Nephron progenitor cell (in vitro differentiated cells): ENCODE measurements at regions not wholly inside any gene's neighbourhood (a gene's known extent, or its start where the extent isn't known, plus 50 kb on each side); places are given as distances from the start of the nearest gene placed in this dataset.
"Not testable (repeated sequence)": the region's sequence is repeated elsewhere in the genome, so short reads cannot be mapped to it uniquely, and the experiment has no call there.

Experiments
- DNase-seq: peaks from one replicate; pipeline ENCODE4 v3.0.0; 2021
- H3K27ac Mint-ChIP-seq: 2 replicates; pipeline ENCODE4 v1.8.0; 2021; ENCODE audit warnings: mild to moderate bottlenecking, moderate library complexity, mixed read lengths
- H3K27me3 Mint-ChIP-seq: 2 replicates; pipeline ENCODE4 v1.8.0; 2021; ENCODE audit warnings: mild to moderate bottlenecking, low read depth, mixed read lengths; ENCODE audit not compliant: poor library complexity
- H3K36me3 Mint-ChIP-seq: 2 replicates; pipeline ENCODE4 v1.8.0; 2021; ENCODE audit warnings: low read depth, mixed read lengths
- H3K4me1 Mint-ChIP-seq: 2 replicates; pipeline ENCODE4 v1.8.0; 2021; ENCODE audit warnings: mixed read lengths
- H3K4me3 Mint-ChIP-seq: 2 replicates; pipeline ENCODE4 v1.8.0; 2021; ENCODE audit warnings: mild to moderate bottlenecking, moderate library complexity, mixed read lengths
- H3K9me3 Mint-ChIP-seq: 2 replicates; pipeline ENCODE4 v1.8.0; 2021; ENCODE audit warnings: mild to moderate bottlenecking, moderate library complexity, mixed read lengths
- TF ChIP-seq, protein P1 (sequence below): fragments of 200-600 bp; sonication (generic); IDR thresholded peaks from 2 replicates; pipeline ENCODE4 v1.5.0; 2021; ENCODE audit warnings: antibody characterized with exemption

DNA sequence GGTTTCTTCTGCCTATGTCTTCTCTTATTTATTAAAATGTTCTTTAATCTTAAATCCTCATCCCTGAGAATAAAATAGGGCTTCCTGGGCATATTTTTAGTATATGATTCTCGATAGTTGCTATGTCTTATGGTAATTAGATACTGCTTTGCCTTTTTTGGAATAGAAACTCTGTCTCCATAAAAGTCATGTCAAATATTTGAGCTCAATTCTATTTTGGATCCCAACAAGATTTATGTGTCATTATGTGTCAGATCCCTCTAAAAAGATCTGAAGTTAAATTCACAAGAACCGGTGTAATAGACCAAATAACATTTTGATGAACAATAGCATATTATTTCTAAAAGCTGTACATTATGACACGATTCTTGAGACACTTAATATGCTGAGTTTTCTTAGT is 312.5 kb upstream of the PDE3A start:
- Mint-ChIP-seq H3K36me3 (no peaks in the 10 kb centered on the region), H3K4me3 (no peak overlapping the region), H3K4me1 (peaks cover 11% of the 10 kb centered on the region), H3K27me3 (no peaks in the 10 kb centered on the region), H3K27ac (no peak overlapping the region), H3K9me3 (peaks cover 16% of the 10 kb centered on the region)
- TF ChIP-seq, protein P1, sequence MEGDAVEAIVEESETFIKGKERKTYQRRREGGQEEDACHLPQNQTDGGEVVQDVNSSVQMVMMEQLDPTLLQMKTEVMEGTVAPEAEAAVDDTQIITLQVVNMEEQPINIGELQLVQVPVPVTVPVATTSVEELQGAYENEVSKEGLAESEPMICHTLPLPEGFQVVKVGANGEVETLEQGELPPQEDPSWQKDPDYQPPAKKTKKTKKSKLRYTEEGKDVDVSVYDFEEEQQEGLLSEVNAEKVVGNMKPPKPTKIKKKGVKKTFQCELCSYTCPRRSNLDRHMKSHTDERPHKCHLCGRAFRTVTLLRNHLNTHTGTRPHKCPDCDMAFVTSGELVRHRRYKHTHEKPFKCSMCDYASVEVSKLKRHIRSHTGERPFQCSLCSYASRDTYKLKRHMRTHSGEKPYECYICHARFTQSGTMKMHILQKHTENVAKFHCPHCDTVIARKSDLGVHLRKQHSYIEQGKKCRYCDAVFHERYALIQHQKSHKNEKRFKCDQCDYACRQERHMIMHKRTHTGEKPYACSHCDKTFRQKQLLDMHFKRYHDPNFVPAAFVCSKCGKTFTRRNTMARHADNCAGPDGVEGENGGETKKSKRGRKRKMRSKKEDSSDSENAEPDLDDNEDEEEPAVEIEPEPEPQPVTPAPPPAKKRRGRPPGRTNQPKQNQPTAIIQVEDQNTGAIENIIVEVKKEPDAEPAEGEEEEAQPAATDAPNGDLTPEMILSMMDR: no peak
- DNase-seq: no peak

DNA sequence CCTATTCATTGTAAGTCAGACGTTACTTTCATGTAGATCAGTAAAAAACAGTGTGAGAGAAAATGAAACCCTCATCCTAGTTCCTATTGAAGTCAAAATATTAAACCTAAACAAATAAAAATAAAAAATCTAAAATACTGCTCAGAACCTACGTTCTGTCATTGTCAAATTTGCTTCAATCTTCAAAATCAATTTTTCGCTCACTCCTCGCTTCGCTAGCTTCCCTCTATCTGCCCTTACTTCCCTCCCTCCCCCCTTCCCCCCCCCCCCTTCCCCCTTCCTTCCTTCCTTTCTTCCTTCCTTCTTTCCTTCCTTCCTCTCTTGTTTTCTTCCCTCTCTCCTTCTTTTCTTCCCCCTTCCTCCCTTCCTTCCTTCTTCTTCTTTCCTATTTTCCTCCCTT is 310.9 kb upstream of the PDE3A start:
- Mint-ChIP-seq H3K36me3 (no peaks in the 10 kb centered on the region), H3K27ac (no peak overlapping the region), H3K9me3 (peaks cover 21% of the 10 kb centered on the region), H3K4me1 (peaks cover 11% of the 10 kb centered on the region), H3K27me3 (no peaks in the 10 kb centered on the region), H3K4me3 (no peak overlapping the region)
- TF ChIP-seq, protein P1: no peak
- DNase-seq: no peak

DNA sequence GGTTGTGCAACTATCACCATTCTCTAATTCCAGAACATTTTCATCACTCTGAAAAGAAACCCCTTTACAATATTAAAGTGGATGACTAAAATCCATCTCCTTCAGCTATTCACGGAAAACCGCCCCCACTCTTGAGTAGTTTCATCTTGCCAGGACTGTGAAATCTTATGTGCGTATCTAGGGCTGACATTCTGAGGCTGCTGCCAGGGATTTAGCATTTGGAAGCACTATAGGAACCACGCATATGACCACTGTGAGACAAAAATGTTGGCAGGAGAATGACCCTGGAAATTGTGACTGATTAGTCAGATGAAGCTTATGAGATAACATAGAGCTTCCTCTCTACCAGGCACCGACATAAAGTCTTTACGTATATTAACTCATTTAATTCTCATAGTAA is 305.2 kb upstream of the PDE3A start:
- H3K27me3 Mint-ChIP-seq: no peaks in the 10 kb centered on the region
- DNase-seq: no peak
- H3K4me3 Mint-ChIP-seq: no peak overlapping the region
- H3K36me3 Mint-ChIP-seq: no peaks in the 10 kb centered on the region
- H3K9me3 Mint-ChIP-seq: peaks cover 28% of the 10 kb centered on the region
- no peak overlapping the region for H3K27ac Mint-ChIP-seq
- TF ChIP-seq, protein P1: no peak
- no peaks in the 10 kb centered on the region for H3K4me1 Mint-ChIP-seq

DNA sequence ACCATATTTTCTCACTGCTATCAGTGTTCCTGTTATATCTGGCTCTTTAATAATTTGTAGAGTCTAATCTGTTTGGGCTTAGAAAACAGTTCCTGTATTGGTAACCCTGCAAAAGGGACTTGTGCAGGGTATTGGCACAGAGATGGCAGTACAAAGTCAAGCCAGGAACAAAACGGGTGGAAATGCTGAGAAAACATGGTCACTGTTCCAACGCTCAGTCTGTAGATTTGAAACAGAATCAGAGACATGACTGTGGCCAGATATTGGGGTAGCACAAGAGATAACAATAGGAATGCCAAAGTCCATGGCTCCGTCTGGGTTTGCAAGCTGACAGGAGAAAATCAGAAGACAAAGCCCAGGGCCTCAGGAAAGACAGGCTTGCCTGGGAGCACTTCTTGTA is 290.7 kb upstream of the PDE3A start:
- no peaks in the 10 kb centered on the region for H3K9me3 Mint-ChIP-seq
- TF ChIP-seq, protein P1: no peak
- DNase-seq: no peak
- H3K4me1 Mint-ChIP-seq: no peaks in the 10 kb centered on the region
- H3K27me3 Mint-ChIP-seq: peaks cover 3% of the 10 kb centered on the region
- no peaks in the 10 kb centered on the region for H3K36me3 Mint-ChIP-seq
- no peak overlapping the region for H3K4me3 Mint-ChIP-seq
- no peak overlapping the region for H3K27ac Mint-ChIP-seq

DNA sequence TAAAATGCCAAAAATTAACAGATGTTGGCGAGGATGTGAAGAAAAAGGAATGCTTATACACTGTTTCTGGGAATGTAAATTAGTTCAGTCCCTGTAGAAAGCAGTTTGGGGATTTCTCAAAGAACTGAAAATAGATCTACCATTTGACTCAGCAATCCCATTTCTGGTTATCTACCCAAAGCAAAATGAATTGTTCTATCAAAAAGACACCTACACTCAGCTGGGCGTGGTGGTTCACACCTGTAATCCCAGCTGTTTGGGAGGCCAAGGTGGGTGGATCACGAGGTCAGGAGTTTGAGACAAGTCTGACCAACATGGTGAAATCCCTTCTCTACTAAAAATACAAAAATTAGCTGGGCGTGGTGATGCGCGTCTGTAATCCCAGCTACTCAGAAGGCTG is 279.3 kb upstream of the PDE3A start:
- no peaks in the 10 kb centered on the region for H3K4me1 Mint-ChIP-seq
- H3K9me3 Mint-ChIP-seq: peaks cover 7% of the 10 kb centered on the region
- no peak overlapping the region for H3K27ac Mint-ChIP-seq
- H3K27me3 Mint-ChIP-seq: no peaks in the 10 kb centered on the region
- TF ChIP-seq, protein P1: no peak
- no peak overlapping the region for H3K4me3 Mint-ChIP-seq
- no peaks in the 10 kb centered on the region for H3K36me3 Mint-ChIP-seq
- no peak for DNase-seq

DNA sequence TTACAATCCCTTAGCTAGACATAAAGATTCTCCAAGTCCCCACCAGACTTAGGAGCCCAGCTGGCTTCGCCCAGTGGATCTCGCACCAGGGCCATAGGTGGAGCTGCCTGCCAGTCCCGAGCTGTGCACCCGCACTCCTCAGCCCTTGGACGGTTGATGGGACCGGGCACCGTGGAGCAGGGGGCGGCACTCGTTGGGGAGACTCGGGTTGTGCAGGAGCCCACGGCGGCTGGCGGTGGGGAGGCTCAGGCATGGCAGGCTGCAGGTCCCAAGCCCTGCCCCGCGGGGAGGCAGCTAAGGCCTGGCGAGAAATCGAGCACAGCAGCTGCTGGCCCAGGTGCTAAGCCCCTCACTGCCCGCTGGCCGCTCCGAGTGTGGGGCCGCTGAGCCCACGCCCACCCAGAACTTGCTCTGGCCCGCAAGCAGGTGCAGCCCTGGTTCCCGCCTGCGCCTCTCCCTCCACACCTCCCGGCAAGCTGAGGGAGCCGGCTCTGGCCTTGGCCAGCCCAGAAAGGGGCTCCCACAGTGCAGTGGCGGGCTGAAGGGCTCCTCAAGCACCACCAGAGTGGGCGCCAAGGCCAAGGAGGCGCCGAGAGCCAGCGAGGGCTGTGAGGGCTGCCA is 275.0 kb upstream of the PDE3A start:
- not testable (repeated sequence) for H3K4me1 Mint-ChIP-seq, H3K4me3 Mint-ChIP-seq, H3K27me3 Mint-ChIP-seq, H3K27ac Mint-ChIP-seq, DNase-seq, H3K36me3 Mint-ChIP-seq
- H3K9me3 Mint-ChIP-seq: peaks cover 12% of the 10 kb centered on the region
